Natural killer cell (primary cell): ENCODE measurements at regions not wholly inside any gene's neighbourhood (a gene's known extent, or its start where the extent isn't known, plus 50 kb on each side); places are given as distances from the start of the nearest gene placed in this dataset.

Source experiments
- ATAC-seq, 3 donors: fragments of 150-1000 bp in 2 of 3; fragments of 200-7000 bp in 1 of 3; cut with Tn5 transposase; 1 replicate in 1 of 3; 2 replicates in 2 of 3; pipeline ENCODE4 v1.10.0; 2021; ENCODE audit warnings: mild to moderate bottlenecking in 2 of 3, moderate library complexity in 2 of 3
- DNase-seq, 2 donors: peaks; one replicate each; pipeline versions ENCODE4 v3.0.0 to v3.0.0-alpha.2; 2013 to 2021; ENCODE audit warnings: mixed read lengths in 1 of 2
- H3K27ac ChIP-seq: one replicate; pipeline ENCODE4 v1.5.1; 2013; ENCODE audit warnings: mild to moderate bottlenecking, low read length
- H3K27me3 ChIP-seq: one replicate; pipeline ENCODE4 v1.6.1; 2013; ENCODE audit warnings: low read length; ENCODE audit not compliant: control insufficient read depth, insufficient read depth
- H3K36me3 ChIP-seq: one replicate; pipeline ENCODE4 v1.6.1; 2013; ENCODE audit warnings: low read length; ENCODE audit not compliant: control insufficient read depth, insufficient read depth
- H3K4me1 ChIP-seq: one replicate; pipeline ENCODE4 v1.6.1; 2013; ENCODE audit warnings: low read length; ENCODE audit not compliant: control insufficient read depth, insufficient read depth
- H3K4me3 ChIP-seq: one replicate; pipeline ENCODE4 v1.5.1; 2013; ENCODE audit warnings: low read length
- H3K9me3 ChIP-seq: one replicate; pipeline ENCODE4 v1.6.1; 2013; ENCODE audit warnings: low read length; ENCODE audit not compliant: control insufficient read depth, insufficient read depth
- H3K27ac Mint-ChIP-seq, 2 donors: one replicate each; pipeline ENCODE4 v1.8.0; 2022; ENCODE audit warnings: mild to moderate bottlenecking in 2 of 2, mixed read lengths in 2 of 2, moderate library complexity in 1 of 2
- H3K27me3 Mint-ChIP-seq, 2 donors: one replicate each; pipeline ENCODE4 v1.8.0; 2022; ENCODE audit warnings: low read depth in 2 of 2, mixed read lengths in 2 of 2
- H3K36me3 Mint-ChIP-seq: one replicate; pipeline ENCODE4 v1.8.0; 2022; ENCODE audit warnings: mixed read lengths
- H3K4me1 Mint-ChIP-seq, 2 donors: one replicate each; pipeline ENCODE4 v1.8.0; 2022; ENCODE audit warnings: mixed read lengths in 2 of 2
- H3K4me3 Mint-ChIP-seq: one replicate; pipeline ENCODE4 v1.8.0; 2022; ENCODE audit warnings: mild to moderate bottlenecking, moderate library complexity, mixed read lengths
- H3K9me3 Mint-ChIP-seq, 2 donors: one replicate each; pipeline ENCODE4 v1.8.0; 2022; ENCODE audit warnings: mixed read lengths in 2 of 2
- WGBS: methylation state at CpG from one replicate; pipeline ENCODE4 v1.1.7; 2013; ENCODE audit warnings: missing lambda C conversion rate; ENCODE audit not compliant: insufficient coverage; 5-methylcytosine and 5-hydroxymethylcytosine counted together
- intact Hi-C: fragments of 100-400 bp; cut with micrococcal nuclease; formaldehyde crosslinking; loops from one replicate; pipeline ENCODE4 v1.14.2; 2022
- TF ChIP-seq, protein P1 (sequence below): fragments of 200-600 bp; IDR thresholded peaks from one replicate; pipeline ENCODE4 v1.8.0; 2022; ENCODE audit warnings: antibody characterized with exemption

DNA sequence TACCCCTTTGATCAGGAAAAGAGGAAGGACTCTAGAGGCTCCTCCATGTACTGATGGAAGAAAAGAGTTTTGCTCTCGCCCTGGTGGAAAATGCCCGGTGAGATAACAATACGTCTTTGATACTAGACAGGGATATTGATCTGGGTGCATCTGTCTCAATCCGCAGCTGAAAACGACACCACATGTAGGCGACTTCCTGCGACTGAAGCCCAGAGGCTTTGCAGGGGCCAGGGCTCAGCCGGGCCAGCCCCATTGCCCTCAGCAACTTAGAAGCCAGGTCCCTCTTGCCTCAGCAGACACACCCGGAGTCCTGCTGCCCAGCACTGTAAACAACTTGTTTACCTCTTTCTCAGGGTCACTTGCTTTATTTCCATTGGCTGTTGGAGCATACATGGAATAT, 409.4 kb downstream of the IRS2 start:
- Mint-ChIP-seq H3K4me3 (no peak overlapping the region), H3K27ac (no peak overlapping the region), H3K27me3 (peaks cover 0 to 16% of the 10 kb centered on the region in 2 donors), H3K4me1 (no peaks in the 10 kb centered on the region), H3K36me3 (no peaks in the 10 kb centered on the region), H3K9me3 (no peaks in the 10 kb centered on the region)
- Histone ChIP-seq H3K4me1 (no peaks in the 10 kb centered on the region), H3K27ac (no peak overlapping the region), H3K27me3 (no peaks in the 10 kb centered on the region), H3K36me3 (no peaks in the 10 kb centered on the region), H3K4me3 (no peak overlapping the region), H3K9me3 (no peaks in the 10 kb centered on the region)
- intact Hi-C loops: no loop called here
- DNase-seq: no peak
- TF ChIP-seq, protein P1, sequence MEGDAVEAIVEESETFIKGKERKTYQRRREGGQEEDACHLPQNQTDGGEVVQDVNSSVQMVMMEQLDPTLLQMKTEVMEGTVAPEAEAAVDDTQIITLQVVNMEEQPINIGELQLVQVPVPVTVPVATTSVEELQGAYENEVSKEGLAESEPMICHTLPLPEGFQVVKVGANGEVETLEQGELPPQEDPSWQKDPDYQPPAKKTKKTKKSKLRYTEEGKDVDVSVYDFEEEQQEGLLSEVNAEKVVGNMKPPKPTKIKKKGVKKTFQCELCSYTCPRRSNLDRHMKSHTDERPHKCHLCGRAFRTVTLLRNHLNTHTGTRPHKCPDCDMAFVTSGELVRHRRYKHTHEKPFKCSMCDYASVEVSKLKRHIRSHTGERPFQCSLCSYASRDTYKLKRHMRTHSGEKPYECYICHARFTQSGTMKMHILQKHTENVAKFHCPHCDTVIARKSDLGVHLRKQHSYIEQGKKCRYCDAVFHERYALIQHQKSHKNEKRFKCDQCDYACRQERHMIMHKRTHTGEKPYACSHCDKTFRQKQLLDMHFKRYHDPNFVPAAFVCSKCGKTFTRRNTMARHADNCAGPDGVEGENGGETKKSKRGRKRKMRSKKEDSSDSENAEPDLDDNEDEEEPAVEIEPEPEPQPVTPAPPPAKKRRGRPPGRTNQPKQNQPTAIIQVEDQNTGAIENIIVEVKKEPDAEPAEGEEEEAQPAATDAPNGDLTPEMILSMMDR: no peak
- no peak for ATAC-seq
- WGBS: 85% methylated on average over 9 of the region's 9 CpGs

DNA sequence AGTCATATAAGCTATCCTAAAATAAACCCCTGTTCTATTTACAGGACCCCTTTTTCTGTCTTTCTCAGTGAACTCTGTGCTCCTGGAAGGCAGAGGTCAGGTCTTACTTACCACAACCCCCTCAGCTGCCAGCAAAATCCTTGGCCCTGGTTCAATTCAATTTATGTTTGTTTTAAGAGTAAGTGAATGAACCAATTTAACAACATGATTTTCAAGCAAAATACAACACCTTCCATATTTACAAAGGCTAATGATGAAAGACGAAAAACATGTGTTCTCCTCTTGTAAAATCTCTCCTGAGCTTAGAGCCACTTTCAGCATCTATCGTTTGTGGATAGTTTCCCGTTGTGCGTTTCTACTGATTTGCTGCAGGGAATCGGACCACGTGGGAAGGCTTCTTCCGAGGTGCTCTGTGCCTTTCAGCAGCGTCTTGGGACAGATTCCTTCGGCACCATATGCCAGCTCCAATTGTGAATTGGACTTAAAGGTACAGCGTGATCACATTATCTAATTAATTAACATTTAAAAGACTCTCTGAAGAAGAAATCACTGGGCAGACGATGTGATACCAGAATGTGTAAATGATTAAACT, 411.7 kb downstream of the IRS2 start:
- intact Hi-C loops: no loop called here
- no peak for ATAC-seq
- H3K27ac ChIP-seq: no peak overlapping the region
- no peaks in the 10 kb centered on the region for H3K36me3 ChIP-seq
- TF ChIP-seq, protein P1: no peak
- no peak overlapping the region for H3K4me3 Mint-ChIP-seq
- WGBS: 91% methylated on average over 11 of the region's 11 CpGs
- H3K36me3 Mint-ChIP-seq: no peaks in the 10 kb centered on the region
- no peaks in the 10 kb centered on the region for H3K9me3 Mint-ChIP-seq
- no peaks in the 10 kb centered on the region for H3K4me1 Mint-ChIP-seq
- peaks cover 0 to 11% of the 10 kb centered on the region in 2 donors for H3K27me3 Mint-ChIP-seq
- H3K9me3 ChIP-seq: no peaks in the 10 kb centered on the region
- DNase-seq: no peak
- H3K4me1 ChIP-seq: no peaks in the 10 kb centered on the region
- H3K27ac Mint-ChIP-seq: no peak overlapping the region
- H3K4me3 ChIP-seq: no peak overlapping the region
- H3K27me3 ChIP-seq: no peaks in the 10 kb centered on the region

DNA sequence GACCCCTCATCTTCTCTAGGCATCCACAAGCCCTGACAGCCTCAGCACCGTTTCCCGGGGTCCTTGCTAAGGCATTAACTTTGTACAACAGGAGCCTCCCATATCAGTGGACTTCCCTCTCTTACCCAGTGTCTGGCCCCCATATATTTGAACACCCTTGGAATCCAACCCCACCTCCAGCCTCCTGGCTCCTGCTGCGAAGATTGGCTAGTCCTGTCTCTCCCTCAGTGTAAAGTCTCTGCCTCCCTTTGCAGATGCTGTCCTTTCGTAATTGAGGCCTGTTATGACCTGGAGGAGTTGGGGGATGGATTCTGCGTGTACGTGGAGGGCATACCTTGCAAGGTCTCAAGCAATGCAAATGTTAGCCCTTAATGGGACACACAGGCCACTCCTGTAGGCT, 413.7 kb downstream of the IRS2 start:
- no peak overlapping the region for H3K4me3 ChIP-seq
- Mint-ChIP-seq H3K27ac (no peak overlapping the region), H3K4me1 (no peaks in the 10 kb centered on the region), H3K36me3 (no peaks in the 10 kb centered on the region), H3K9me3 (no peaks in the 10 kb centered on the region), H3K4me3 (no peak overlapping the region), H3K27me3 (peaks cover 0 to 11% of the 10 kb centered on the region in 2 donors)
- H3K27me3 ChIP-seq: no peaks in the 10 kb centered on the region
- WGBS: 92% methylated on average over 6 of the region's 6 CpGs
- H3K4me1 ChIP-seq: no peaks in the 10 kb centered on the region
- H3K36me3 ChIP-seq: no peaks in the 10 kb centered on the region
- H3K9me3 ChIP-seq: no peaks in the 10 kb centered on the region
- H3K27ac ChIP-seq: no peak overlapping the region
- intact Hi-C loops: no loop called here
- TF ChIP-seq, protein P1: no peak
- no peak for DNase-seq
- ATAC-seq: no peak

DNA sequence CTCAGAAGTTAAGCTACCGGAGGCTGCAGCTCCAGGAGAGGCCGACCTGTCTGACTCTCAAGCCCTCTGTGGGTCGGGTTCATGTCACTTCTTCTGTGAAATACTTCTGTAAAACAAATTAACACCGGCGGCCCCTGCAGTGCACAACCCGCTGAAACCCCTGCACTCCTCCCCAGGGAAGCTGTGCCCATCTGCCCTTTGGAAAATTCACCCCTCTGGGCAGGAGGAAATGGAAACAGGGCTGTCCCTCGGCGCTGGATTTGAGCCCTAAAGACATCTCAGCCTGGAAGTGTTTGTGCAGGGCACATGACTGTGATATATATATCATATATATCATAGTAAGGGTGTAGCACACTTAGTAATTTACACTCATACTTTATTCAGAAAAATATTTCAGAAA, 415.3 kb downstream of the IRS2 start:
- H3K27me3 Mint-ChIP-seq: peaks cover 0 to 14% of the 10 kb centered on the region in 2 donors
- ATAC-seq: no peak
- H3K4me3 Mint-ChIP-seq: no peak overlapping the region
- Histone ChIP-seq H3K27ac (no peak overlapping the region), H3K4me1 (no peaks in the 10 kb centered on the region), H3K4me3 (no peak overlapping the region), H3K27me3 (no peaks in the 10 kb centered on the region), H3K36me3 (no peaks in the 10 kb centered on the region), H3K9me3 (no peaks in the 10 kb centered on the region)
- 85% methylated on average over 6 of the region's 8 CpGs for WGBS
- TF ChIP-seq, protein P1: no peak
- no peak overlapping the region for H3K27ac Mint-ChIP-seq
- intact Hi-C loops: no loop called here
- no peaks in the 10 kb centered on the region for H3K36me3 Mint-ChIP-seq
- H3K4me1 Mint-ChIP-seq: no peaks in the 10 kb centered on the region
- H3K9me3 Mint-ChIP-seq: no peaks in the 10 kb centered on the region
- no peak for DNase-seq
